SK-N-SH treated with all-trans-retinoic acid at 6 μM for 48 hours (cell line): ENCODE measurements at regions not wholly inside any gene's neighbourhood (a gene's known extent, or its start where the extent isn't known, plus 50 kb on each side); places are given as distances from the start of the nearest gene placed in this dataset.

Experiments used
- ATAC-seq: fragments of 200-7000 bp; cut with Tn5 transposase; 3 replicates; pipeline ENCODE4 v1.9.1; 2020; ENCODE audit warnings: mild to moderate bottlenecking, moderate library complexity
- ARNTL ChIP-seq: fragments of 450-650 bp; formaldehyde crosslinking; IDR thresholded peaks from 2 replicates; pipeline ENCODE4 v1.5.0; 2020; ENCODE audit warnings: low read depth, mild to moderate bottlenecking, moderate library complexity, borderline replicate concordance
- BACH2 ChIP-seq: fragments of 250-450 bp; sonication (Bioruptor Pico); IDR thresholded peaks from 2 replicates; pipeline ENCODE4 v1.9.0; 2021; ENCODE audit warnings: mild to moderate bottlenecking, borderline replicate concordance
- CREB5 ChIP-seq: fragments of 250-450 bp; sonication (Bioruptor Pico); IDR thresholded peaks from 2 replicates; pipeline ENCODE4 v1.5.1; 2020; ENCODE audit warnings: low read depth, mild to moderate bottlenecking, moderate library complexity
- CSDC2 ChIP-seq: fragments of 250-450 bp; sonication (Bioruptor Pico); IDR thresholded peaks from 2 replicates; pipeline ENCODE4 v1.5.0; 2020; ENCODE audit warnings: mild to moderate bottlenecking, moderate library complexity
- CSRNP3 ChIP-seq: fragments of 250-450 bp; sonication (Bioruptor Pico); IDR thresholded peaks from 2 replicates; pipeline ENCODE4 v1.5.1; 2021; ENCODE audit warnings: mild to moderate bottlenecking, moderate library complexity
- ESRRG ChIP-seq: fragments of 250-450 bp; sonication (Bioruptor Pico); IDR thresholded peaks from 2 replicates; pipeline ENCODE4 v1.6.1; 2021; ENCODE audit warnings: mild to moderate bottlenecking
- GLIS3 ChIP-seq: fragments of 250-450 bp; sonication (Bioruptor Pico); IDR thresholded peaks from 2 replicates; pipeline ENCODE4 v1.5.0; 2020; ENCODE audit warnings: mild to moderate bottlenecking, moderate library complexity
- ISL1 ChIP-seq: fragments of 250-450 bp; sonication (Bioruptor Pico); IDR thresholded peaks from 2 replicates; pipeline ENCODE4 v2.1.2; 2022; ENCODE audit warnings: mild to moderate bottlenecking, moderate library complexity
- OSR1 ChIP-seq: fragments of 250-450 bp; sonication (Bioruptor Pico); IDR thresholded peaks from 2 replicates; pipeline ENCODE4 v1.8.0; 2022; ENCODE audit warnings: moderate library complexity, mild to moderate bottlenecking, inconsistent platforms
- PATZ1 ChIP-seq: fragments of 250-450 bp; sonication (Bioruptor Pico); IDR thresholded peaks from 2 replicates; pipeline ENCODE4 v1.8.0; 2020; ENCODE audit warnings: mild to moderate bottlenecking, moderate library complexity, borderline replicate concordance
- POU6F1 ChIP-seq: fragments of 250-450 bp; sonication (Bioruptor Pico); IDR thresholded peaks from 2 replicates; pipeline ENCODE4 v1.8.0; 2021; ENCODE audit warnings: low read depth, mild to moderate bottlenecking, moderate library complexity, borderline replicate concordance
- PPARA ChIP-seq: fragments of 250-450 bp; sonication (Bioruptor Pico); IDR thresholded peaks from 2 replicates; pipeline ENCODE4 v1.5.0; 2020; ENCODE audit warnings: mild to moderate bottlenecking, borderline replicate concordance
- RARB ChIP-seq: fragments of 250-450 bp; sonication (Bioruptor Pico); IDR thresholded peaks from 2 replicates; pipeline ENCODE4 v1.8.0; 2021; ENCODE audit warnings: mild to moderate bottlenecking, moderate library complexity
- SNAI2 ChIP-seq: fragments of 250-450 bp; sonication (Bioruptor Pico); IDR thresholded peaks from 2 replicates; pipeline ENCODE4 v1.5.0; 2020; ENCODE audit warnings: mild to moderate bottlenecking, moderate library complexity
- TCF4 ChIP-seq: fragments of 250-450 bp; sonication (Bioruptor Pico); IDR thresholded peaks from 2 replicates; pipeline ENCODE4 v1.8.0; 2021; ENCODE audit warnings: mild to moderate bottlenecking, moderate library complexity, borderline replicate concordance
- TOX ChIP-seq: fragments of 250-450 bp; sonication (Bioruptor Pico); IDR thresholded peaks from 2 replicates; pipeline ENCODE4 v1.8.0; 2021; ENCODE audit warnings: mild to moderate bottlenecking, moderate library complexity, borderline replicate concordance
- TSHZ2 ChIP-seq: fragments of 250-450 bp; sonication (Bioruptor Pico); IDR thresholded peaks from 2 replicates; pipeline ENCODE4 v1.5.0; 2020; ENCODE audit warnings: mild to moderate bottlenecking, moderate library complexity
- ZFP3 ChIP-seq: fragments of 250-450 bp; sonication (Bioruptor Pico); IDR thresholded peaks from 2 replicates; pipeline ENCODE4 v1.5.0; 2020; ENCODE audit warnings: mild to moderate bottlenecking, moderate library complexity
- ZFP30 ChIP-seq: fragments of 450-650 bp; formaldehyde crosslinking; IDR thresholded peaks from 2 replicates; pipeline ENCODE4 v1.5.0; 2022; ENCODE audit warnings: mild to moderate bottlenecking, moderate library complexity
- ZNF565 ChIP-seq: fragments of 450-650 bp; formaldehyde crosslinking; conservative IDR thresholded peaks from 2 replicates; pipeline ENCODE4 v1.5.0; 2020; ENCODE audit warnings: low read depth, mild to moderate bottlenecking, moderate library complexity
- ZNF70 ChIP-seq: fragments of 450-650 bp; formaldehyde crosslinking; IDR thresholded peaks from 2 replicates; pipeline ENCODE4 v1.5.0; 2020; ENCODE audit warnings: mild to moderate bottlenecking, moderate library complexity
- ZNF8 ChIP-seq: fragments of 450-650 bp; formaldehyde crosslinking; IDR thresholded peaks from 2 replicates; pipeline ENCODE4 v1.5.0; 2020; ENCODE audit warnings: mild to moderate bottlenecking, moderate library complexity

GRCh38 chr7:50852901-50853300 lies 70.2 kb upstream of the GRB10 start:
- no peak for TF ChIP-seq ARNTL (CRISPR knock-in tag)
- ATAC-seq: no peak

- TF ChIP-seq ISL1 (CRISPR knock-in tag) (no peak), ZNF8 (CRISPR knock-in tag) (no peak), ARNTL (CRISPR knock-in tag) (no peak), CSRNP3 (CRISPR knock-in tag) (no peak), ZNF70 (CRISPR knock-in tag) (no peak), GLIS3 (CRISPR knock-in tag) (no peak), ZFP3 (CRISPR knock-in tag) (no peak), RARB (CRISPR knock-in tag) (no peak), ESRRG (CRISPR knock-in tag) (no peak), TCF4 (no peak), PATZ1 (CRISPR knock-in tag) (no peak), SNAI2 (CRISPR knock-in tag) (no peak), PPARA (CRISPR knock-in tag) (no peak), CREB5 (CRISPR knock-in tag) (no peak), POU6F1 (CRISPR knock-in tag) (no peak), TOX (CRISPR knock-in tag) (no peak), ZFP30 (CRISPR knock-in tag) (no peak), BACH2 (CRISPR knock-in tag) (no peak)
- no peak for ATAC-seq
Measured at GRCh38 chr7:50851891-50852290, 69.2 kb upstream of the GRB10 start.

- TF ChIP-seq TOX (CRISPR knock-in tag): no peak
- TF ChIP-seq ZNF8 (CRISPR knock-in tag): no peak
- no peak for TF ChIP-seq ZNF70 (CRISPR knock-in tag)
- no peak for TF ChIP-seq RARB (CRISPR knock-in tag)
- TF ChIP-seq TSHZ2 (CRISPR knock-in tag): no peak
- TF ChIP-seq ZFP30 (CRISPR knock-in tag): no peak
- TF ChIP-seq POU6F1 (CRISPR knock-in tag): no peak
- no peak for TF ChIP-seq OSR1
- no peak for TF ChIP-seq ZFP3 (CRISPR knock-in tag)
- no peak for TF ChIP-seq BACH2 (CRISPR knock-in tag)
- TF ChIP-seq TCF4: no peak
- no peak for TF ChIP-seq GLIS3 (CRISPR knock-in tag)
- TF ChIP-seq SNAI2 (CRISPR knock-in tag): no peak
- TF ChIP-seq ISL1 (CRISPR knock-in tag): no peak
- no peak for TF ChIP-seq CREB5 (CRISPR knock-in tag)
- no peak for TF ChIP-seq CSRNP3 (CRISPR knock-in tag)
- no peak for TF ChIP-seq CSDC2 (CRISPR knock-in tag)
- TF ChIP-seq ARNTL (CRISPR knock-in tag): no peak
- TF ChIP-seq PPARA (CRISPR knock-in tag): no peak
- no peak for TF ChIP-seq ZNF565 (CRISPR knock-in tag)
- no peak for ATAC-seq
Measured at GRCh38 chr7:50851451-50851850, 68.8 kb upstream of the GRB10 start.
